T-helper 2 cell treated with Interferon-gamma antibody and Interleukin-4, amounts not matched to agents 100 ng/mL and 5 ng/mL, for 36 hours (primary cell): ENCODE measurements at regions not wholly inside any gene's neighbourhood (a gene's known extent, or its start where the extent isn't known, plus 50 kb on each side); places are given as distances from the start of the nearest gene placed in this dataset.

Experiments used
- intact Hi-C: fragments of 100-400 bp; cut with micrococcal nuclease; formaldehyde crosslinking; loops from one replicate; pipeline ENCODE4 v1.15.1; 2023

DNA sequence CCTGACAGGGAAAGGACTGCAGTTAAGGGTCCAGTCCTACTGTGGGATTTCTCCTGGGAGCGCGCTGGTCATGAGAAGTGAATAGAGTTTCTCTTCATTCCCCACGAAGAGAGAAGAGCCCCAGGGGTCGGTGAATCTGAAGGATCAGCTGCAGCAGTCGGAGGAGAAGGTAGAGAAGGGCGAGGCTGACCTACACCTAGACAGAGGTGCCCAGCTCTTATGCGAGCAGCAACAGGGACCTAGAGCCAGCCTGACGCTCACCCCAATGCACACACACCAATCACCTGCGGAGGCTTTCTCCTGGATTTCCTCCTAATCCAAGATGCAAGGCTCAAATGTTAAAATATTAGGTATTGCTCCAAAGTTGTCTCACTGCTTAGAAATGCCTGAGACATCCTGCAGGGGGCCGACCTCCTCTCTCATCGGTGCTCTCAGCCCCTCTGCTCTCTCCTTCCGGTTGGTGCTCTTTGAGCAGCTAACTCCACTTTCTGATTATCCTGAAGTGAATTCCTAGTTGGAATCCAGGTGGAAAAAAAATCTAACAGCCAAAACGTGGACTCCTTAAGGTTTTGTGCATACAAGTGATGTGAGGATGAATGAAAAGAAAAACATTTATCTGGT lies 176.4 kb downstream of the AHR start:
- intact Hi-C loops, result no loop called here

DNA sequence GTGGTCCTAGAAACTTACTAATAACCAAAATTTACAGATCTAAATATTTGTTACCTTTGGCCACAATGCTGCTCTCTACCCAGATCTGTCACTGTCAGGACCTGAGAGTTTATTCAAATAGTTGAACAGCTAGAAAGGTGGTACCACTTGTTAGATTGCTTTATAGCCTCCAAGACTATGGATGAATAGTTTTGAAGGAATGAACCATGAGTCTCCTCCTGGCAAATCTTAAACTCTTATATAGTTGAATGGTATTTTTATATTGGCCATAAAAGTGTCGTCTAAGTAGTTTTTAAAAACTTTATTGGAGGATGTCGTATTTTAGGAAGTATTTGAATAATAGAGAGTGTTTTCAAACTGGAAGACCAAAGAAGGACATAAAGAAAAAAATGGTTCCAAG lies 178.7 kb downstream of the AHR start:
- intact Hi-C loops, result no loop called here

DNA sequence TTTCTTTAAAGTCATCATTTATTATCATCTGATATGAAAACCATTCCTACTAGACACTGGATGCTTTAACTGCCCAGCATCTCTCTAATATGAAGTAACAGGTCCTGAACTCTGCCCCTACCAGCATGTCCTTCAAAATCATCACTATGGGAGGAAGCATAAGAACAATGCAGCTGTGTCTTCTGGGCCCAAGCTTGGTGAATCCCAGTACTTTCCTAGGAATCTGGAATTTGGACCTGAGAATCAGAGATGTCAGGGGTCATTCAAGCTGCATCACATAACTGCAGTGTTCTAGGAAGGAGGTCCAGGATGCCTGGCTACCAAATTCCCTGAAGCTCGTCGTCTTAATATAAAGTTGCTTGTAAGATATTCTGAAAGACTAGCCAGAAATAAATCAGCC lies 182.7 kb downstream of the AHR start:
- intact Hi-C loops, result no loop called here

- intact Hi-C loops, result no loop called here
These were observed 186.9 kb downstream of the AHR start for GRCh38 chr7:17485368-17485767.

DNA sequence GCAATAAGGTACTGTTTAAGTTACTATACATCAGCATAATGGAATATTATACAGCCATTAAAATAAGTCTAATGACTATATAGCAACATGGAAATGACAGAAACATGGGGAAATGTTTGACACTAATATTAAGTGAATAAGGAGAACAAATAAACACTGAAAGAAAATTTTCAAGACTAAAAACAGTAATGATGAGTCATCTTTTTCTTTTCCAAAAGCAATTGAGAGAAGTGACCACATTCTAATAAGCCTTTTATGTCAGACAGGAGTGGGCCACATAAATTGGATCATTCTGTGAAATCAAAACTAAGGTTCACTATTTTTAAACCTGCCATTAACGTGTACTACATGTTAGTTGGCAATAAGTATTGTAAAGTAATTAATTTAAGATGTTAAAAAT lies 187.5 kb downstream of the AHR start:
- intact Hi-C loops, result no loop called here

GRCh38 chr7:17486835-17487234 lies 188.4 kb downstream of the AHR start:
- intact Hi-C loops, result no loop called here

DNA sequence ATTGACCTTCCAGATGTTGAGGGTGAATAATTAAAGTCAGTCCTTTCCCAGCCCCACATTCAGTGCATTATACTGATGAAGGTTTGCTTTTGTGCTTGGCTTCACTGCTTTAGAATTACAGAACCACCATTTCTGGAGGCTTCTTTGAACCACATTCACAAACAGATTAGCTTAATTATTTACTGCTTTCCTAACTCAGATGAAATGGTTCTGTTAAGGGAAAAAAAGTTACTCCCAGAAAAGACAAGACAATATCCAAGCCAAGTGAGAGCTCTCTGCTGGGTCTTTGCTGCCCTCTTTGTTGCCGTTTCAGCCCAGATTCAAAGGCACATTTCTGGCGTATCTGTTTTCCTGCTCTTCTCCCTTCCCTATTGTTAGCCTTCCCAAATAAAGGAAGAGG lies 188.9 kb downstream of the AHR start:
- intact Hi-C loops, result no loop called here

GRCh38 chr7:17488829-17489228 lies 190.4 kb downstream of the AHR start:
- intact Hi-C loops, result no loop called here

DNA sequence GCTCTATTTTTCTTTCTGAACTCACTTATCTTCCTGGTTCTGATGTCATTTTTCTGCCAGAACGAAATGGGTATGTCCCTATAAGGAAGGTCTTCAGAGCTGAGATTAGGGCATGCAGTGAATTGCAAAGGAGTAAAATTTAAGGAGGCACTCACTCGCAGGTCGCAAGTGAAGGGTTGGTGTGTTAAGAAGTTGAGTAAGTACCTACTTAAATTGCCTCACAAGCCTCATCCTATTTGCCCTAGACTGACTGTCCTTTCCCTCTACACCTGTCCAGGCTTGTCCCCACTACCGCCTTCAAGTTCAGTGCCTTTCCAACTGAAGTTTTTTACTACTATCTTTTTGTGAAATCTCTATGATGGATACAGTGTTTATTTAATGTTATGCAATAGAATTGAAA lies 191.5 kb downstream of the AHR start:
- intact Hi-C loops, result no loop called here

DNA sequence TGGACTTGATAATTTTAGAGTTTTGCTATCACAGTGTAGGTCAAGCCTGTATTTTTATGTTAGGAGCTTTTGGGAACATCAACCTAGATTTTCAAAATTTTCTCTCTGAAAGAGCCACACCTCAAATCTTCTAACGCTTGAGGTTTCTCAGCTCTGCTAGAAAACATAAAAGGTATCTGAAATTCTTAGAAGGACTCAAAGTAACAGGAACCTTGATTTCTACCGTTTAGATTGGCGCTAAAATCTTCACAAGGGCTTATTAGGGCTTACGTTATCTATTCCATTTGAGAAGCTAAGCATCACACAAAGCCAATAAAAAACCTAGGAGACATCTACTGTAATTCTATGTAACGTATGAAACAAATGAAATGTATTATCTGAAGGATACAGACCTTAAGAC lies 192.4 kb downstream of the AHR start:
- intact Hi-C loops, result no loop called here

- intact Hi-C loops, result no loop called here
These were observed 194.0 kb downstream of the AHR start for GRCh38 chr7:17492437-17492836.

- intact Hi-C loops, result no loop called here
These were observed 195.0 kb downstream of the AHR start for GRCh38 chr7:17493446-17493845.

DNA sequence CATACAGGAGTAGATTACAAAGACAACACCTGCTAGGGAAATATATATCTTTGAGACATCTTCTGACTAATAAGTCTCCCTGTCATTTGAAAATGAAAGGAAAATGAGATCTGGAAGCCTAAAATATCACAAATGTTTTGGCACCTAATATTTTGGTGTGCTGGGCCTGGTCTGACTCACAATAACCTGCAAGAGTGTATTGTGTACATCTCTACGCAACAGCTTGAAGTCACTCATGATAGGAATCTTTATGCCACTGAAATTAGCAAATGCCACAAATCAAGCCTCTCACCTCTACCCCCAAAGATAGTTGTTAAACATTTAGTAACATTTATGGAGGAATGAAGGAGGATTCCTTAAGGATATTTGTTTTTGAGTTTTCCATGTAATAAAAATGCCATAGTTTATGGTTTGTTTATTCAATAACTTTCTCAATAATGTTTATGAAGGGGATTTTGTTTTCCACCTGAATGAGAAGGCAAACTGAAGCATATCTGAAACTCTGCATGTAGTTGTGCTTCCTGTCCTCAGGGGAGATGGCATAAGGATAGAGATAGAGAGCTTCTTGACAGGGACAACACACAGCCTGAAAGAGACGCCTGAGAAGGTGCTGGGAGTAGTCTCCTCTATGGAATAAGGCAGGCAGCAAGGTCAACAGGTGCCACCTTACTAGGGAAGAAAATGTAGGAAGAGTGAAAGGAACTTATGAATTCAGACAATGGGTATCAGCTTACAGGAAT lies 197.4 kb downstream of the AHR start:
- intact Hi-C loops, result no loop called here

- intact Hi-C loops, result no loop called here
These were observed 198.7 kb downstream of the AHR start for GRCh38 chr7:17497136-17497535.

DNA sequence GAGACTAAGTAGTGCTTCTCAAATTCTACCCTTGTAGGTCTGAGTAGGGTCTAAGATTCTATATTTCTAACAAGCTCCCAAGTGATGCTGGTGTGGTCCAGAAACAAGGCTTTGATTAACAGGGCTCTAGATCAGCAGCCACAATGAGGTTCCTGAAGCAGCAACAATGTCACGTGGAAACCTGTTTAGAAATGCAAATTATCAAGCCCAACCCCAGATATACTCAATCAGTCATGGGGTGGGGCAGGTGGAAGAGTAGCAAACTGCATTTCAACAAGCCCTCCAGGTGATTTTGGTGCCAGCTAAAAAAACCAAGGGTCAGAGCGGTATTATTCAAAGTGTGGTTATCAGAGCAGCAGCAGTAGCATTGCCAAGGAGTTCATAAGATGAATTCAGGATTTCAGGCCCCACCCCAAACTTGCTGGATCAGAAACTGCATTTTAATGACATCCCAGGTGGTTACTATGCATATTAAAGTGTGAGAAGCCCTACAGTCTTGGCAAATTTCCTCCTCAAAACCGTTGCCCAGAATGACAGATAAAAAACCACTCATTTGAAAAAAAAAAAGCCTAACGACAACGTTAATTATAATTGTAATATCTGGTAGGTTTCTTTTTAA lies 199.2 kb downstream of the AHR start:
- intact Hi-C loops, result no loop called here

DNA sequence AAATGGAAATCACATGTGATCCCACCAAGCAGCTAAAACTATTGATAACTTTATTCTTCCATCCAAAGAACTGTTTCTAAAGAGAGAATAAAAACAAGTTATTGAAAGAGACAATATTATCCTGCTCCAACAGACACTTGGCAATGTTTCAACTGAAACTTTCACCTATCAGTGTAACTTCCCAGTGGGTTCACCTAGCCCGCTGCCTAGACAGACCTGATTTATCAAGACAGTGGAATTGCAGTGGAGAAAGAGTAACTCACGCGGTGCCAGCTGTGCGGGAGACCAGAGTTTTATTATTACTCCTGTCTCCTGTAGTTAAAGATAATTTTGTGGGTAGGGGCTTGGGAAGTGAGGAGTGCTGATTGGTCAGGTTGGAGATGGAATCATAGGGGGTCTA lies 199.8 kb downstream of the AHR start:
- intact Hi-C loops, result no loop called here

DNA sequence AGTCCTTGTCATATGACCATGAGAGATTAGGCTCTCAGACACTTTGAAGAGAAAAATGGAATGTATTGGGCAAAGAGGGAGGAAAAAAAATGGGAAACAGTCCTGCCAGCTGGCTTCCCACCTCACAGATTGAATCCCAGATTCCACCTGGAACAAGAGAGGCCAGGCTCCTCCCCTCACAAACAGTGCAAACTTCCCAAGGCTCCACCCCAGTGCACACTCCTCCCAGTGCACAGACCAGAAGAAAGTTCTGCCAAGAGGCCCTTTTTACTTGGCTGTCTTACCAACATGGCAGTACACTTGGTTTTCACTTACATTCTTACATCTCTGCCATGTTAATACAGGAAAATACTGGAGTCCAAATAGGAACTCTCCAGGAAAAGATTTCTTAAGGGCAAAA lies 202.3 kb downstream of the AHR start:
- intact Hi-C loops, result no loop called here

- intact Hi-C loops, result no loop called here
These were observed 203.2 kb downstream of the AHR start for GRCh38 chr7:17501441-17502212.

DNA sequence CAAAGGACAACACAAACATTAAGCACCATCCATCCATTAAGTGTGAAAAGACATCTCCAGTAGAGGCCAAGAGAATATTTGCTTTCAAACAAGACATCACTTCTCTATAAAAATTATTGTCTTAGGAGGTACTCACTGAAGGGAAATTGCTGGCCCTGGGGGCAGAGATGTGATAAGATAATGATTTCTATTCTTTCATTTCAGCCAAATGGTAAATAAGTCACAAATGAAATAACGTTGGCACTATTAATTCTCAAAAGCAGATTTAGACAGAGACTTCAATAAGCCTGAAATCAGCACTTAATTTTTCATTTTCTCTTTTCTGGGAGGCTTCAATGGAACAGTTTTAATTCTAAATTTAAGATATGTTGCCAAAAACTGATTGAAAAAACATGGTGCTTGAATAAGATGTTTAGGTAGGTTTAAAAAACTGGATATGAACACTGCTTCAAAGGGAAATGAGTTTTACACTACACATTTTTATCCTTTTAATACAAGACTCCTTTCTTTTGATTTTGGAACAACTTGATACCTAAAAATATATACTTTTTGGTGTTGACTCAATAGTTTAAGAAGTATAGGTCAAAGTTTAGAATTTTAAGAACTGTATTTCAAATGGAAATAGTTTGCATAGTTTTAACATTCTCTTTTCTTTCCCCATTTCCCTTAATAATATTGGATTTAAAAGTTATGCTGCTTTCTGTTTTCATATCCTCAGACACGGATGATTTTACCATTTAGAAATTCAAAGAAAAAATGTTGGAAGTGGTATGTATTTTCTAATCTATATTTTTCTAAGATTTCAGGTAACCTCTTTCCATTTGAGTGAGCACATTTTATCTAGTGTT lies 204.0 kb downstream of the AHR start:
- intact Hi-C loops, result no loop called here

- intact Hi-C loops, result no loop called here
These were observed 207.6 kb downstream of the AHR start for GRCh38 chr7:17506095-17506494.

- intact Hi-C loops, result no loop called here
These were observed 208.1 kb downstream of the AHR start for GRCh38 chr7:17506596-17506995.
